ENCODE measurements at regions not wholly inside any gene's neighbourhood (a gene's known extent, or its start where the extent isn't known, plus 50 kb on each side); places are given as distances from the start of the nearest gene placed in this dataset.

DNA sequence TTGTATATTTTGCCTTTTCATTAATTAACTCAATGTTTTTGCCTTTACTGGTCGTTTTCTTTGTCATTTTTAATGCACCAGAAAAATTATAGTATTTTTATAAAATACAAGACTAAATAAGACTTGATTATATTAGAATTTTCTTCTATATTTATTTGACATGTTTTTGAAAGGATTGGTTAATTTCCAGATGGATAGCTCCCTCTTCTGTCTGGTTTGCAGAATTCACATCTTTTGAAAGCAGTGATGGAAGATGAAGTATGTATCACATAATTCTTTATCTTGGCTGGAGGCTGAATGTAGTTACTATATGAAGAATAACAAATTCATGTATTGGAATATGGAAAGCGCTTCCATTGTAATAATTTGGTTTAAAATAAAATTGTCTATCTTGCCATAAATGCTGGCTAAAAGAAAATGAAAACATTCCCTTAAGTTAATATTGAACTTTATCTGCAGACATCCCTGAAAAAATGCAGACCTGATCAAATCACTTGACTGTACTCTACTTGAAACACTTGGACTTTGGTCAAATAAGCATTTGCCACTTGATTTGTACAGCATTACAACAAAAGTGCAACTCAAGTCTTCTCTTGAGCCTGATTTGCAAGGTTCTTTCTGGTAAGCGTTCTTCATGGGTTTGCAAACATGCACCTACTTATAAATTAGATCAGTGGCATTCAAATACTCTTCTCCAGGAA lies 86.3 kb upstream of the EFEMP1 start:
- TF ChIP-seq, protein P1, sequence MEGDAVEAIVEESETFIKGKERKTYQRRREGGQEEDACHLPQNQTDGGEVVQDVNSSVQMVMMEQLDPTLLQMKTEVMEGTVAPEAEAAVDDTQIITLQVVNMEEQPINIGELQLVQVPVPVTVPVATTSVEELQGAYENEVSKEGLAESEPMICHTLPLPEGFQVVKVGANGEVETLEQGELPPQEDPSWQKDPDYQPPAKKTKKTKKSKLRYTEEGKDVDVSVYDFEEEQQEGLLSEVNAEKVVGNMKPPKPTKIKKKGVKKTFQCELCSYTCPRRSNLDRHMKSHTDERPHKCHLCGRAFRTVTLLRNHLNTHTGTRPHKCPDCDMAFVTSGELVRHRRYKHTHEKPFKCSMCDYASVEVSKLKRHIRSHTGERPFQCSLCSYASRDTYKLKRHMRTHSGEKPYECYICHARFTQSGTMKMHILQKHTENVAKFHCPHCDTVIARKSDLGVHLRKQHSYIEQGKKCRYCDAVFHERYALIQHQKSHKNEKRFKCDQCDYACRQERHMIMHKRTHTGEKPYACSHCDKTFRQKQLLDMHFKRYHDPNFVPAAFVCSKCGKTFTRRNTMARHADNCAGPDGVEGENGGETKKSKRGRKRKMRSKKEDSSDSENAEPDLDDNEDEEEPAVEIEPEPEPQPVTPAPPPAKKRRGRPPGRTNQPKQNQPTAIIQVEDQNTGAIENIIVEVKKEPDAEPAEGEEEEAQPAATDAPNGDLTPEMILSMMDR (IDR thresholded peaks at IDR 0.05; ENCODE audit: borderline replicate concordance, insufficient read depth, low read depth, low read length) = peak; percentile 27; the same call in 1 of the 2 replicates
- H3K4me3 ChIP-seq (ENCODE audit: low read depth, low read length) = no peak overlapping the region

DNA sequence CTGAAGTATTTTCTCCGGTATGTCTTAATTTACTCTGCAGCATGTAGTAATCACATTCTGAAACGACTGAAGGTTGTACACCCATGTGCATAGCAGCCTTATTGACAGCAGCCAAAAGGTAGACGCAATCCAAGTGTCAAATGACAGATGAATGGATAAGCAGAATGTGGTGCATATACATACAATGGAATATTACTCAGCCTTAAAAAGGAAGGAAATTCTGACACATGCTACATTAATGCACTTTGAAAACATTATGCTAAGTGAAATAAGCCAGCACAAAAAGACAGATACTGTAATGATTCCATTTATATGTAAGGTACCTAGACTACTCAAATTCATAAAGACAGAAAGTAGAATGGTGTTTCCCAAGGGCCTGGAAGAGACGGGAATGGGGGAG lies 88.0 kb upstream of the EFEMP1 start:
- TF ChIP-seq, protein P1 (IDR thresholded peaks at IDR 0.05; ENCODE audit: borderline replicate concordance, insufficient read depth, low read depth, low read length) = no peak

DNA sequence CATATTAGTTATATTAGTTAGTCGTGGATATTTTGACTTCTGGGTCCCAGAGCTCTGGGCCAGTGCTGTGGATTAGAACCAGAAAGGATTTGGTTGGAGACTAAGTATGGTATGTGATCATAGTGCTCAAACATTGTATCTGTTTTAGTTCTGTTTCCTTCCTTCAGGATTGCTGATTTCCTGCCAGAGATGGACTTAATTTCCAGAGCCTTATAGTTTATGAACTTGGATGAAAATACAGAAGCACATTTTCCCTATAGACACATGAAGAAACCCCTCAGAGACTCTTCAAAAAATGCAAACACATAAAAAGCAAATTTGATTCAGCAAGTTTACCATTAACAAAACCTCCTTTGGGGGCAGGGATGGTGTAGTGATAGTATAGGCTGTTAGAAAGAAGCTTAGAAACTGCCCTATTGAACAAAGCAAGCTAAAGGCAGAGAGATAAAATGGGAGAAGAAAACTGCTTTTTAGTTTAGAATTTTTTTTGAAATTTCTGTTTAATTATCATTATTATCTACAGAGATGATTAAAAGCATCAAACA lies 88.7 kb upstream of the EFEMP1 start:
- no peak overlapping the region for H3K4me3 ChIP-seq (ENCODE audit: low read depth, low read length)
- TF ChIP-seq, protein P1 (IDR thresholded peaks at IDR 0.05; ENCODE audit: borderline replicate concordance, insufficient read depth, low read depth, low read length) = no peak

More for the DNA sequence above, 88.0 kb upstream of the EFEMP1 start:
- H3K4me3 ChIP-seq (ENCODE audit: low read depth, low read length) = no peak overlapping the region

DNA sequence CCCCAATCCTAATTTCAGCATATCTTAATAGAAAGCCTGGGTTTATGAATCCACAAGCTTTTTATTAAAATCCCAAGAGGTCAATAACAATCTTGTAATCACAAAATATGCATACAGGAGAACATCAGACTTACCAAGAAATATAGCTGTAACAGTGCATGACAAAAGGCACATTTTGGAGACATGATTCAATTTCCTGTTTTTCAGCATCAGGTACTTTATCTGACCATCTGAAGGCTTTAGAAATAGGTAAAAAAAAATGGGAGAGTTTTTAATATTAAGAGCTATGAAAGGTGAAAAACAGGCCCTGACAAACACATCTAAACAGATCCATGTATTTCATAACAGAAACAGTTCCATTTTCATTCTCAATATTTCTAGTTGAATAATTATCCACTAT lies 89.9 kb upstream of the EFEMP1 start:
- TF ChIP-seq, protein P1 (IDR thresholded peaks at IDR 0.05; ENCODE audit: borderline replicate concordance, insufficient read depth, low read depth, low read length) = no peak
- no peak overlapping the region for H3K4me3 ChIP-seq (ENCODE audit: low read depth, low read length)

DNA sequence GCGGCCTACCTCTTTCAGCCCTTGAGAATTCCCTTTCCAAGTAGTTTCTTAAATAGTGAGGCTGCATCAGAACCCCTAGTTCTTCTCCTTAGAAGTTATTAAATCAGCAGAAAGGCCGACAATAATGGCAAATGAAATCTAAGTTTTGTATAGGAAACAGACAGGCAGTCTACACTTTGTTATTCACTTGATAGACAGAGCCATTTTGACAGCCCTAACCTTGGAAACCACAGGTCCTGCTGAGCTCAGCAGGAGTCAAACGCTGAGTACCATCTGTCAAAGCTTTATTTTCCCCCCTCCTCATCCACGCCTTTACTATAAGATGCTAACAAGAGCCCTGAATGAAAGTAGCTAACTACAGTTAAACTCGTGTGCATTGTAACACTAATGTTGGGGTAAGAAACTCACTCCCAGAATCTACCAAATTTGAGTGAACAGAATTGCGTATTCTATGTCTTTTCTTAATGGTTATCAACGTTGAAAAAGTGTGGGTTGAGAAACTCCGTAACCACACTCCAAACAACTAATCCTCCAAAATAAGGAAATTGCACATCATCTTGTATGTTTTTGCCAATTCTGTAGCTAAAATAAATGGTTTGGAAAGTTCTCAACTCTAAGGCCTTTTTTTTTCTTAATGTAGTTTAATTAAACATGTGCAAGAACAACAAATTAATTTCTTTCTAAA lies 90.6 kb upstream of the EFEMP1 start:
- TF ChIP-seq, protein P1 (IDR thresholded peaks at IDR 0.05; ENCODE audit: borderline replicate concordance, insufficient read depth, low read depth, low read length) = no peak
- H3K4me3 ChIP-seq (ENCODE audit: low read depth, low read length) = no peak overlapping the region

DNA sequence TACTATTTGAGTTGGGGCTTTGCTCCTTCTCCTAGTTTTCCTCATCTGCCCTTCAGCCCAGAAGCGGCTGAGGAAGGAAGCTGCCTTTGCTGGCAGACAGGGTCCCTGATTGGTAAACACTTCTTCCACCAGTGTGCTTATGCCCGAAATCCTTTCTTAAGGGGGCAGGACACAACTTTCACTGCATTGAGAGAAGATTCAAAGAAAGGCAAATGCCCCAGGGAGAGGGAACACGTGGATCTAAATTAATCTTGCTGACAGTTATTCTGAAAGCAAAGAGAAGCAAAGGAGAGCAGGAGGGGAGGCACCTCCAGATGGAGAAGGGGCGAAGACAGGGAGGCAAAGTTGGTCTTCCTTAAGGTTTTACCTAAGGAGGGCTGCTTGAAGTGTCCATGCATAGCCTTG lies 92.1 kb upstream of the EFEMP1 start:
- no peak overlapping the region for H3K4me3 ChIP-seq (ENCODE audit: low read depth, low read length)
- TF ChIP-seq, protein P1 (IDR thresholded peaks at IDR 0.05; ENCODE audit: borderline replicate concordance, insufficient read depth, low read depth, low read length) = no peak

All from GM12875 (cell line).